ENCODE measurements at regions not wholly inside any gene's neighbourhood (a gene's known extent, or its start where the extent isn't known, plus 50 kb on each side); places are given as distances from the start of the nearest gene placed in this dataset.

DNA sequence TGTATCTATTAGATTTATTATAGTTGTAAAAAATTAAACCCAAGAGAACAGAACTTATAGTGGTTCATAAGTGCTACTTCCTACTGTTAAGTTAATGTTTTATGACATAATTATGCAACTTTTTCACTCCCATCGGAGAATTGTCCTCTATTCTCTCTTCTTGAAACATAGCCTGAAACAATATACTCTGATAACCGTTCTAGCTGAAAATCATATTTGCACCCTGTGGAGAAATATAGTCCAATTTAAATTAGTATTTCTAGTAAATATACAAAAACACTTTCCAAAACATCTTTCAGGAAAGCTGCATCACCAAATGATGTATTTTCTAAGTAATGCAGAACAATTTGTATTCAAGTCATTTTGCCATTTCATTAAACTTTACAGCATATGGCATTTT, 586.4 kb downstream of the PRR32 start:
- H3K14ac ChIP-seq (replicated peaks; ENCODE audit: low read depth, low read length) = no peak overlapping the region
- no peak overlapping the region for H3K4ac ChIP-seq (ENCODE audit: low read depth, low read length)
- intact Hi-C loops (cut with micrococcal nuclease) (no loop called here), dilution Hi-C loops (cut with HindIII; ENCODE audit: low sequenced_read_pairs, unreplicated experiment) (no loop called here), in situ Hi-C loops (cut with MboI; ENCODE audit: low sequenced_read_pairs) (no loop called here)
- ChIA-PET CTCF (no interaction called here), POLR2A (ENCODE audit: unreplicated experiment) (no interaction called here)
- H3K27ac ChIP-seq (ENCODE audit: insufficient read depth, low read length) = no peak overlapping the region
- no peak overlapping the region for H4K5ac ChIP-seq (ENCODE audit: low read depth, low read length)
- H3K9ac ChIP-seq (ENCODE audit: low read depth, low read length) = no peak overlapping the region
- no peaks in the 10 kb centered on the region for H4K20me1 ChIP-seq (ENCODE audit: insufficient read depth, low read length)
- H2BK120ac ChIP-seq (ENCODE audit: low read depth, low read length) = no peak overlapping the region
- no peaks in the 10 kb centered on the region for H3K79me1 ChIP-seq (ENCODE audit: low read depth in 1 of 2, low read length in 2 of 2)
- TF ChIP-seq CHD1 (IDR thresholded peaks at IDR 0.05; ENCODE audit: low read depth, low read length) = no peak
- TF ChIP-seq BHLHE40 (IDR thresholded peaks at IDR 0.05; ENCODE audit: low read depth, low read length) = no peak
- no peak overlapping the region for H3K18ac ChIP-seq (ENCODE audit: low read depth, low read length)
- H2BK5ac ChIP-seq (ENCODE audit: low read depth, low read length, poor library complexity, severe bottlenecking) = no peak overlapping the region
- no peaks in the 10 kb centered on the region for H3K9me1 ChIP-seq (ENCODE audit: insufficient read depth, low read length)
- no peaks in the 10 kb centered on the region for H3K4me1 ChIP-seq (ENCODE audit: control insufficient read depth, insufficient read depth, low read length)
- no peak overlapping the region for H2BK20ac ChIP-seq (ENCODE audit: low read depth, low read length)
- no peak for ATAC-seq (ENCODE audit: low read depth)
- no peak overlapping the region for H2BK15ac ChIP-seq (ENCODE audit: low read depth, low read length)
- H3K27me3 ChIP-seq (ENCODE audit: control insufficient read depth, insufficient read depth, low read length) = no peaks in the 10 kb centered on the region
- no peak overlapping the region for H2AK9ac ChIP-seq (replicated peaks; ENCODE audit: low read depth, low read length, poor library complexity)
- H4K91ac ChIP-seq (ENCODE audit: insufficient read depth, low read depth, low read length) = no peak overlapping the region
- no peak overlapping the region for H2AK5ac ChIP-seq (ENCODE audit: low read depth, low read length)
- H3K56ac ChIP-seq (ENCODE audit: extremely low read depth, insufficient read depth, low read length) = no peak overlapping the region
- WGBS, 2 experiments (ENCODE audit: extremely low coverage in 2 of 2, insufficient read length in 1 of 2) = no CpG with 5 or more reads among the region's 2 CpGs
- no peaks in the 10 kb centered on the region for H3K9me3 ChIP-seq (ENCODE audit: control insufficient read depth, insufficient read depth, low read length)
- DNase-seq = no peak
- H4K8ac ChIP-seq (ENCODE audit: low read depth in 2 of 2, low read length in 2 of 2) = no peak overlapping the region
- no peak overlapping the region for H2AFZ ChIP-seq (replicated peaks; ENCODE audit: low read length, poor library complexity)
- no peak overlapping the region for H3K4me3 ChIP-seq (ENCODE audit: insufficient read depth, low read depth, low read length)
- no peak overlapping the region for H3K4me2 ChIP-seq (ENCODE audit: low read depth, low read length)
- no TSS peak for BruUV-seq (replicated peaks)
- H3K23ac ChIP-seq (ENCODE audit: low read depth, low read length) = no peak overlapping the region
- H3K36me3 ChIP-seq (ENCODE audit: control insufficient read depth, insufficient read depth, low read length) = no peaks in the 10 kb centered on the region

All from IMR-90 (cell line).